Peyer's patch (tissue), 4 donors: ENCODE measurements at regions not wholly inside any gene's neighbourhood (a gene's known extent, or its start where the extent isn't known, plus 50 kb on each side); places are given as distances from the start of the nearest gene placed in this dataset.

ENCODE experiments used
- POLR2A ChIP-seq, 2 donors: fragments of 450-650 bp; IDR thresholded peaks; one replicate each; pipeline ENCODE4 v1.5.1; 2017; ENCODE audit warnings: antibody characterized with exemption in 2 of 2, mild to moderate bottlenecking in 2 of 2, moderate library complexity in 2 of 2
- TF ChIP-seq, protein P1 (sequence below), 6 experiments: fragments of 450-650 bp in 4 of 6; fragments of 200-600 bp in 2 of 6; sonication (generic) in 1 of 6; IDR thresholded peaks; one replicate each; pipeline ENCODE4 v1.5.1; 2017 to 2019; ENCODE audit warnings: antibody characterized with exemption in 6 of 6, mild to moderate bottlenecking in 3 of 6, moderate library complexity in 1 of 6

DNA sequence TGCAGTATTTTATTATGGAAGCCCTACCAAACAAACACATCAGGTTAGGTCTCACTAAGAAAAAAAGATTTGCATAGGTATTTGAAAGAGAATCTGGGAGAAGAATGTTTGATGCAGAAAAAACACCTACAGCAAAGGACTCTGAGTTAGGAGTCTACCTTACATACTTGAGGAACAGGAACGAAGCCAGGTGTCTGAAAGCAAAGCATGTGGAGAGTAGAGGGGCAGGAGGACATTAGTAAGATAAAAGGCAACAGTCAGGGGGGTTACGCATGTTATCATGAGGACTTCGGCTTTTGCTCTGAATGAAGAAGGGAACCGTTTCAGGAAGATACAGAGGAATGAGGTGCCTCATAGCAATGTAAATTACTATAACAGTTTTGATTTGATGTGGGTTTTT is 87.9 kb upstream of the PTER start:
- TF ChIP-seq, protein P1, sequence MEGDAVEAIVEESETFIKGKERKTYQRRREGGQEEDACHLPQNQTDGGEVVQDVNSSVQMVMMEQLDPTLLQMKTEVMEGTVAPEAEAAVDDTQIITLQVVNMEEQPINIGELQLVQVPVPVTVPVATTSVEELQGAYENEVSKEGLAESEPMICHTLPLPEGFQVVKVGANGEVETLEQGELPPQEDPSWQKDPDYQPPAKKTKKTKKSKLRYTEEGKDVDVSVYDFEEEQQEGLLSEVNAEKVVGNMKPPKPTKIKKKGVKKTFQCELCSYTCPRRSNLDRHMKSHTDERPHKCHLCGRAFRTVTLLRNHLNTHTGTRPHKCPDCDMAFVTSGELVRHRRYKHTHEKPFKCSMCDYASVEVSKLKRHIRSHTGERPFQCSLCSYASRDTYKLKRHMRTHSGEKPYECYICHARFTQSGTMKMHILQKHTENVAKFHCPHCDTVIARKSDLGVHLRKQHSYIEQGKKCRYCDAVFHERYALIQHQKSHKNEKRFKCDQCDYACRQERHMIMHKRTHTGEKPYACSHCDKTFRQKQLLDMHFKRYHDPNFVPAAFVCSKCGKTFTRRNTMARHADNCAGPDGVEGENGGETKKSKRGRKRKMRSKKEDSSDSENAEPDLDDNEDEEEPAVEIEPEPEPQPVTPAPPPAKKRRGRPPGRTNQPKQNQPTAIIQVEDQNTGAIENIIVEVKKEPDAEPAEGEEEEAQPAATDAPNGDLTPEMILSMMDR (IDR thresholded peaks at IDR 0.05): no peak
- no peak for TF ChIP-seq POLR2A (IDR thresholded peaks at IDR 0.05)
